Pancreas (tissue), 10 donors: ENCODE measurements at regions not wholly inside any gene's neighbourhood (a gene's known extent, or its start where the extent isn't known, plus 50 kb on each side); places are given as distances from the start of the nearest gene placed in this dataset.
"Not testable (repeated sequence)": the region's sequence is repeated elsewhere in the genome, so short reads cannot be mapped to it uniquely, and the experiment has no call there.

ENCODE experiments used
- ATAC-seq, 4 donors: fragments of 200-7000 bp; cut with Tn5 transposase; one replicate each; pipeline versions ENCODE4 v1.8.0 to v1.9.1; 2020; ENCODE audit warnings: mild to moderate bottlenecking in 4 of 4, moderate library complexity in 4 of 4
- DNase-seq, 6 donors: peaks; one replicate each; pipeline ENCODE4 v3.0.0-alpha.2; 2020
- FAIRE-seq: peaks from 2 replicates; lab custom pipeline; 2012; peaks lifted over from hg19 to GRCh38; lab: Jason Lieb, UNC
- H3K27ac ChIP-seq, 4 donors: fragments of 200-600 bp; sonication (generic); 1 replicate in 3 of 4; 2 replicates in 1 of 4; pipeline versions ENCODE4 v1.5.0 to v1.8.0; 2020
- H3K27me3 ChIP-seq, 4 donors: fragments of 200-600 bp; one replicate each; pipeline ENCODE4 v1.8.0; 2021
- H3K36me3 ChIP-seq, 3 donors: fragments of 200-600 bp; sonication (generic) in 1 of 3; one replicate each; pipeline versions ENCODE4 v1.5.0 to v1.8.0; 2020 to 2021
- H3K4me1 ChIP-seq, 3 donors: fragments of 200-600 bp; one replicate each; pipeline ENCODE4 v1.8.0; 2021
- H3K4me3 ChIP-seq, 4 donors: fragments of 200-600 bp; sonication (generic) in 2 of 4; one replicate each; pipeline versions ENCODE4 v1.5.0 to v1.8.0; 2020 to 2021
- H3K9me3 ChIP-seq, 4 donors: fragments of 200-600 bp; one replicate each; pipeline ENCODE4 v1.8.0; 2021
- CTCF ChIP-seq, 4 donors: fragments of 200-600 bp; sonication (generic) in 3 of 4; IDR thresholded peaks; one replicate each; pipeline versions ENCODE4 v1.5.0 to v1.8.0; 2021; ENCODE audit warnings: antibody characterized with exemption in 4 of 4
- WGBS, 2 donors: extraction: QIAGEN DNeasy Blood & Tissue Kit; methylation state at CpG; one replicate each; pipeline ENCODE4 v1.1.7; 2013; 5-methylcytosine and 5-hydroxymethylcytosine counted together
- intact Hi-C, 3 donors: fragments of 100-400 bp; cut with DNase I; formaldehyde crosslinking; loops; one replicate each; pipeline versions ENCODE4 v1.11.1 to v1.14.2; 2022
- donor health status: healthy with polysubstance abuse.
- donor health status: DM: no; HTN: no; CAD: no; lungs with moderate emphysema.
- donor health status: DM: no; HTN: no; CAD: no.
- donor health status: control.
- donor health status: control.
- donor health status: Bipolar disorder and iron deficiency.
- donor health status: DM: yes; HTN: yes; CAD: no.
- donor health status: DM: no; HTN: no; CAD: no.
- donor health status: DM: no; HTN: no; CAD: no.
- donor health status: DM: yes; HTN: yes; CAD: no.

- Histone ChIP-seq H3K27ac (no peak overlapping the region), H3K9me3 (no peaks in the 10 kb centered on the region), H3K27me3 (no peaks in the 10 kb centered on the region), H3K4me3 (no peak overlapping the region), H3K36me3 (no peaks in the 10 kb centered on the region), H3K4me1 (no peaks in the 10 kb centered on the region)
- FAIRE-seq, result no peak
- no peak for TF ChIP-seq CTCF (IDR thresholded peaks at IDR 0.05)
- intact Hi-C loops, result no loop called here
- DNase-seq, result no peak
- ATAC-seq, result no peak
- WGBS, 2 donors, result 51 to 71% methylated on average over 6 of the region's 6 CpGs
Observed at GRCh38 chr7:39825401-39825980, 124.6 kb upstream of the CDK13 start.

GRCh38 chr7:39826166-39826565, 123.9 kb upstream of the CDK13 start:
- no peak overlapping the region for H3K27ac ChIP-seq
- WGBS, 2 donors, result 41 to 44% methylated on average over 2 of the region's 2 CpGs
- no peak for TF ChIP-seq CTCF (IDR thresholded peaks at IDR 0.05)
- no peaks in the 10 kb centered on the region for H3K4me1 ChIP-seq
- no peak for DNase-seq
- FAIRE-seq, result no peak
- no peaks in the 10 kb centered on the region for H3K9me3 ChIP-seq
- peaks cover 0 to 6% (median 0%) of the 10 kb centered on the region in 4 donors for H3K27me3 ChIP-seq
- H3K4me3 ChIP-seq, result no peak overlapping the region
- ATAC-seq, result no peak
- intact Hi-C loops, result no loop called here
- H3K36me3 ChIP-seq, result no peaks in the 10 kb centered on the region

- Histone ChIP-seq H3K36me3 (no peaks in the 10 kb centered on the region), H3K27me3 (peaks cover 0 to 20% (median 4%) of the 10 kb centered on the region in 4 donors), H3K4me3 (no peak overlapping the region), H3K4me1 (no peaks in the 10 kb centered on the region), H3K27ac (no peak overlapping the region), H3K9me3 (no peaks in the 10 kb centered on the region)
- no peak for TF ChIP-seq CTCF (IDR thresholded peaks at IDR 0.05)
- DNase-seq, result no peak
- WGBS, 2 donors, result 57 to 69% methylated on average over 2 of the region's 2 CpGs
- FAIRE-seq, result no peak
- intact Hi-C loops, result no loop called here
- no peak for ATAC-seq
Observed at GRCh38 chr7:39827571-39827970, 122.5 kb upstream of the CDK13 start.

GRCh38 chr7:39829028-39829427, 121.0 kb upstream of the CDK13 start:
- FAIRE-seq (no peak), ATAC-seq (no peak), DNase-seq (no peak)
- WGBS, 2 donors, result 89 to 94% methylated on average over 2 of the region's 2 CpGs
- Histone ChIP-seq H3K4me1 (peaks cover 0 to 4% (median 0%) of the 10 kb centered on the region in 3 donors), H3K27me3 (peaks cover 0 to 24% (median 4%) of the 10 kb centered on the region in 4 donors), H3K27ac (no peak overlapping the region), H3K4me3 (no peak overlapping the region), H3K9me3 (no peaks in the 10 kb centered on the region), H3K36me3 (no peaks in the 10 kb centered on the region)
- no peak for TF ChIP-seq CTCF (IDR thresholded peaks at IDR 0.05)
- intact Hi-C loops, result no loop called here

GRCh38 chr7:39832519-39833085, 117.5 kb upstream of the CDK13 start:
- Histone ChIP-seq H3K27me3 (peaks cover 0 to 27% (median 4%) of the 10 kb centered on the region in 4 donors), H3K4me3 (peak overlapping the region in 2 of 4 donors; percentile 32 to 48), H3K27ac (no peak overlapping the region), H3K9me3 (no peaks in the 10 kb centered on the region), H3K36me3 (no peaks in the 10 kb centered on the region), H3K4me1 (peaks cover 0 to 4% (median 0%) of the 10 kb centered on the region in 3 donors)
- ATAC-seq (no peak), FAIRE-seq (peak; percentile 89), DNase-seq (no peak)
- TF ChIP-seq CTCF (IDR thresholded peaks at IDR 0.05), result no peak
- intact Hi-C loops, result no loop called here
- 48 to 61% methylated on average over 3 of the region's 3 CpGs for WGBS, 2 donors

- Histone ChIP-seq H3K4me3 (peak overlapping the region in 3 of 4 donors; percentile 16 to 48 (median 32)), H3K27me3 (peaks cover 0 to 27% (median 4%) of the 10 kb centered on the region in 4 donors)
- H3K9me3 ChIP-seq, H3K27ac ChIP-seq, H3K4me1 ChIP-seq, H3K36me3 ChIP-seq, intact Hi-C loops, FAIRE-seq: not testable (repeated sequence)
- DNase-seq (peak; percentile 31 to 77 (median 40)), ATAC-seq (peak; percentile 84 to 90 (median 88))
- WGBS, 2 donors, result 1% methylated on average over 71 of the region's 71 CpGs
Observed at GRCh38 chr7:39833180-39833799, 116.8 kb upstream of the CDK13 start.
